AG09319 (cell line): ENCODE measurements at regions not wholly inside any gene's neighbourhood (a gene's known extent, or its start where the extent isn't known, plus 50 kb on each side); places are given as distances from the start of the nearest gene placed in this dataset.
"Not testable (repeated sequence)": the region's sequence is repeated elsewhere in the genome, so short reads cannot be mapped to it uniquely, and the experiment has no call there.

Experiments used
- DNase-seq: peaks from one replicate; pipeline ENCODE4 v3.0.0-alpha.2; 2010; ENCODE audit warnings: low read depth; ENCODE audit errors: extremely low read depth
- TF ChIP-seq, protein P1 (sequence below): IDR thresholded peaks from 2 replicates; pipeline ENCODE4 v1.5.1; 2011; ENCODE audit warnings: low read depth, mild to moderate bottlenecking, inconsistent platforms, low read length, moderate library complexity

DNA sequence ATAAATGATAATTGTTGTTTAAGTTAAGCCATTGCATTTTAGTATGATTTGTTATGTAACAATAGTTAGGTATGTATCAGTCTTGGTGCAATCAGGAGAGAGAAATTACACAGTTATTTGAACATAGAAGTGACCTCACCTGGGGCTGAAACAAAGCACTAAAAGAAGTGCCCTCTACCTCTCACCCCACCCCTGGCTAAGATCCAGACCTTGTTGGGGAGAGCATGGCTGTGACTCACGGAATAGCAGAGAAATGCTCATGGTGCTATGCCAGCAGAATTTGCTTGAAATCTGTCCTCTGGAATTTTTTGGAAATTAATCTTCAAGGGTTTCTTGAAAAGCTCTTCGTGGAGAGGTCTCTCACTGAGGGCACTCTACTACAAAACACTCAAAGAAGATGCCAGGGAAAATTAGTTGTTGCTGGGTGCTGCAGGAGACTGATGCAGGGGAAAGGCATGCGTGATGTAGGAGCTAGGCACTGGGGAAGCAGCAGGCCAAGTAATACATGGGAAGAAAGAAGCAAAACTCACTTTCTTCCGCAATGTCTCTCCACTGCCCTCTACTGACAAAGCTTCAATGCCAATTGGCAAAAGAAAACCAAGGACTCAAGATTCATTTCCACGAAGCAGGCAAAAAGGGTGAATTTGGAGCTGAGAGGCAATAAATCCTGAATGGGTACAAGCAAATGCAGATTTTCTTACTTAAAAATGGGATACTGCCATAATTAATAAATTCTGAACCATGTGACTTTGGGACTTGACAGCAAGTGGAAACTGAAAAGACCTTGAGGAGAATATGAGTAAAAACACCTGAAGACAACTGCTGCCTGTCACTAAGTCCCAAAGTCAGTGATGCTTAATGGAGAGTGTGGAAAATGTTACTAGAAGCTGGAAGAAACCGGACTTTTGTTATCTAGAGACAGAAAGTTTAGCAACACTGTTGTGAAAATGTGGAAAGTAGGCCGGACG is 136.3 kb upstream of the ZNF184 start:
- DNase-seq, result no peak
- TF ChIP-seq, protein P1, sequence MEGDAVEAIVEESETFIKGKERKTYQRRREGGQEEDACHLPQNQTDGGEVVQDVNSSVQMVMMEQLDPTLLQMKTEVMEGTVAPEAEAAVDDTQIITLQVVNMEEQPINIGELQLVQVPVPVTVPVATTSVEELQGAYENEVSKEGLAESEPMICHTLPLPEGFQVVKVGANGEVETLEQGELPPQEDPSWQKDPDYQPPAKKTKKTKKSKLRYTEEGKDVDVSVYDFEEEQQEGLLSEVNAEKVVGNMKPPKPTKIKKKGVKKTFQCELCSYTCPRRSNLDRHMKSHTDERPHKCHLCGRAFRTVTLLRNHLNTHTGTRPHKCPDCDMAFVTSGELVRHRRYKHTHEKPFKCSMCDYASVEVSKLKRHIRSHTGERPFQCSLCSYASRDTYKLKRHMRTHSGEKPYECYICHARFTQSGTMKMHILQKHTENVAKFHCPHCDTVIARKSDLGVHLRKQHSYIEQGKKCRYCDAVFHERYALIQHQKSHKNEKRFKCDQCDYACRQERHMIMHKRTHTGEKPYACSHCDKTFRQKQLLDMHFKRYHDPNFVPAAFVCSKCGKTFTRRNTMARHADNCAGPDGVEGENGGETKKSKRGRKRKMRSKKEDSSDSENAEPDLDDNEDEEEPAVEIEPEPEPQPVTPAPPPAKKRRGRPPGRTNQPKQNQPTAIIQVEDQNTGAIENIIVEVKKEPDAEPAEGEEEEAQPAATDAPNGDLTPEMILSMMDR, result peak; percentile 74

DNA sequence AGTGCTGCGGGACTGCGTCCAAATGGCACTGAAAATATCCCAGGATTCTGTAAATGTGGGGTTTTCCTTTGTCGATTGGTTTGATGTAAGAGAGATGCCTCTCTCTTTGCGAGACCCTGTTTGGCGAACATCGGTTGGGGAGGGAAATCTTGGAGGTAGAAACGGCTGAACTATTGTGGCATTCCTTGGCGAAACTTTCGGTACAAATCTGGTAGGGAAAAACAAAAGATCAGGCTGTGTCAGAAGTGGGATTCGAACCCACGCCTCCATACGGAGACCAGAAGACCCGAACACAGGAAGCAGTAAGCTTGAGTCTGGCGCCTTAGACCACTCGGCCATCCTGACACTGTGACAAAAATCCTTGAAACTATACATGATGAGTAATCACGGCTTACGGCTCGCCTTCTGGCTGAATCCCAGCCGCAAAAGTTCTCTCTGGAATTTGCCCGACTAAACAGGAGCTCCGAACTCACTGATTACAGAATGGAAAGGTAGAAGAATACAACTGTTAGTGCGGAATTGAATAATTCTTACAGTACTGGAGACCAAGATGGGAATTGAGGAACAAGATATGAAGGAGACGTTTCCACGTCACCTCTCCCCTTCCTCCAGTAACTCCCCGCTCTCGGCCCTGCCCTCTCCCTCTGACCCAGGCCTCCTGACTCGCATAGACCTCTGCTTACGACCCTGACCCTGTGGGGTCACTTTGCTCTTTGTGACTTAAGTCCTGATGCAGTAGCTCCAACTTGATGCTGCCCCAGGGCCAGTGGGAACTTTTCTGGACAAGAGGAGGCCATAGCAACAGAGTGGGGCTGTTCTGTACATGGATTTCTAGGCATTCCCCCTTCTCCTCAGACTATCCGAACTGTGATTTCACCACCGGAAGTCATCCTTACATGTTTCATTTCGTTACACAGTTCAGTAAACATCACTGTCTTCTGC is 132.8 kb upstream of the ZNF184 start:
- TF ChIP-seq, protein P1, result no peak
- DNase-seq, result no peak

DNA sequence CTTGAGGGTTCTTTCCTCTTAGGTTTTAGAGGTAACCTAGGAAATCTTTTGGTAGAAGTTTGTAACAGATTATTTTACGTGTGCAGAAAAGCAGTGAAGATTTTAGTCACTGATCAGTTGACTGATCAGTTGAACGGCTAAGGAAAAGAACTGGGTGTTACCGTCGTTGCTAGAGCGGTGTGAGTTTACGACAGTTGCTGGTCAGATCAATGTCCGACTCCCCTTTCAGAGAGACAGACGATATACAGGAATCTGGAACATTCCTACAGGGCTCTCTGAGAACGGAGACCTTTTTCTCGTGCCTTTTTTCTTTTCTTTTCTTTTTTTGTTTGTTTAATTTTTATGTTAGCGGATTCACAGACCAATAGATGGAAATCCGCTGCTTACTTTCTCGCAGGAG is 132.1 kb upstream of the ZNF184 start:
- TF ChIP-seq, protein P1, result no peak
- no peak for DNase-seq

DNA sequence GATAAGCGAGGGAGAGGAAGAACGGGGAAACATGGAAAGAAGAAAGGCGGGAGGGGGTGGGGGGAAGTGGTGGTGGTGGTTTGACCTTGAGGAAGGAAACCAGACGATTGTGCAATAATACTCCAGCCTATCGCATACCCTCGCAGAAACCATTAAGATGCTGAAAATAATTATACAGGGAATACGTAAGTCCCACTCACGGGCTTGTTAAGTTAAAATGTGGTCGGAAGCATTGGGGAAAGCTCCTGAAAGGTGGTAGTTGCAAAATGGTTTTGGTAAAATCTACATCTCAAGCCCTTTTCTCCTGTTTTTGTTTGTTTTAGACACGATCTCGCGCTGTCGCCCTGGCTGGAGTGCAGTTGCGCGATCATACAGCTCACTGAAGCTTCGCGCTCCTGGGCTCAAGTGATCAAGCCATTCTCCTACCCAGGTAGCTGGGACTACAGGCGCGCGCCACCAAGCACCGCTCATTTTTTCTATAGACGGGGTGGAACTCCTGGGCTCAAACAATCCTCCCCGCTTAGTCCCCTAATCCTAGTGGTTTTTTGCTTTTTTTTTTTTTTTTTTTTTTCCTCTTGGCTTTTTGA is 128.9 kb upstream of the ZNF184 start:
- TF ChIP-seq, protein P1, result no peak
- DNase-seq, result no peak

DNA sequence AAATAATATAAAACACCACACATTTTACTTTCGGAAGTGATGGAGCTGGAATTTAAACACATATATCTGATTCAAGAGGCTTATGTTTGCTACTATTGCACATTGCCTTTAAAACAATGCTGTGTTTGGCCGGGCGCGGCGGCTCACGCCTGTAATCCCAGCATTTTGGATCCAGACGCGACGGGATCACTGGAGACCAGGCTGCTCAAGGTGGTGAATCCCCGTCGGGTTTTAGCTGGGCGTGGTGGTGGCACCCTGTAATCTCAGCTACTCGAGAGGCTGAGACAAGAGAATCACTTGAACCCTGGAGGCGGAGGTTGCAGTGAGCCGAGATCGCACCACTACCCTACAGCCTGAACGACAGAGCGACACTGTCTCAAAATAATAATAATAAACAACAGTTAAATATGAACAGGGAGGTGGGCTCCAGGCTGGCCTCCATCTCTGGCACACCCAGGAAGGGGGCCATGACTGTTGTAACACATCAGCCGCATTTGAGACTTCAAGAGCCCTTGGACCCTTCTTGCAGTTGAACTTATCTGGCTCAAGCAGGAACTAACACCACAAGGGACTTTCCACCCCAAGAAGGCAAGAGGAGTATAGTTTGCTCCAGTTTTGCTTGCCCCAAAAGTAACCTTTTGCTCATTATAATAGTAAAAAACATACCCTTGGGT is 127.1 kb upstream of the ZNF184 start:
- DNase-seq, result no peak
- TF ChIP-seq, protein P1, result no peak

DNA sequence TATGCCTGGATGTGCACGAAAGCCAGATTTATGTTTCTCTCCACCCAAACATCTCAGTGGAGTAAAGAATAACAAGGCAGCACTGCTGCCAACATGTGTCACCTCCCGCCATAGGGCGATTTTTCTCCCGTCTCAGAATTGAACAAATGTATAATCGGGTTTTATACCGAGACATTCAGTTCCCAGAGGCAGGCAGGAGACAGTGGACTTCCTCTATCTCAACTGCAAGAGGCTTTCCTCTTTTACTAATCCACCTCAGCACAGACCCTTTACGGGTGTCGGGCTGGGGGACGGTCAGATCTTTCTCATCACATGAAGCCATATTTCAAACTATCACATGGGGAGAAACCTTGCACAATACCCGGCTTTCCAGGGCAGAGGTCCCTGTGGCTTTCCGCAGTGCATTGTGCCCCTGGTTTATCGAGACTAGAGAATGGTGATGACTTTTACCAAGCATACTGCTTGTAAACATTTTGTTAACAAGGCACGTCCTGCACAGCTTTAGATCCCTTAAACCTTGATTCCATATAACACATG is 124.2 kb upstream of the ZNF184 start:
- not testable (repeated sequence) for DNase-seq

DNA sequence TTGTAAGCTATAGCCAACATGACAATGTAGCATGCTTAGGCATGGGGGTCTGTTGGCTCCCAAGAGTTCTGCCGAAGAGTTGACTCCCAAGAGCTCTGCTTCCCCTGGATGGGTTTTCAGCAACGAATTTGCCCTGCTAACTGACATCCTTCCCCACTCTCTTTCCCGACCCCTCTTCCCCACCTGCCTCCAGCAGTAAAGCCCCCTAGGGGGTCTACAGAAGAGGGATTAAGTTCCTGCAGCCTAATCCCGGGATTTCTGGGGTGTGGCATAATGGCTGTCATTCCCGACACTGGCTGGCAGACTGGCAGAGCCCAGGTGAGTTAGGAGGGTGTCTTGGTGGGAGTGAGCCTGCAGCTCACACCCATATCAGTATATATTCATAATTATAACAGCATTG is 121.0 kb upstream of the ZNF184 start:
- TF ChIP-seq, protein P1, result no peak
- no peak for DNase-seq
